Tibial nerve (tissue), 4 donors: ENCODE measurements at regions not wholly inside any gene's neighbourhood (a gene's known extent, or its start where the extent isn't known, plus 50 kb on each side); places are given as distances from the start of the nearest gene placed in this dataset.

Experiments used
- DNase-seq, 2 donors: peaks; one replicate each; pipeline ENCODE4 v3.0.0-alpha.2; 2019; ENCODE audit warnings: low spot score in 2 of 2
- H3K27ac ChIP-seq, 4 donors: fragments of 200-600 bp; sonication (generic) in 3 of 4; one replicate each; pipeline ENCODE4 v1.5.1; 2017 to 2019; ENCODE audit warnings: mild to moderate bottlenecking in 1 of 4
- H3K27me3 ChIP-seq, 2 donors: fragments of 200-600 bp; sonication (generic) in 1 of 2; one replicate each; pipeline versions ENCODE4 v1.5.1 to v1.6.0; 2017 to 2019
- H3K36me3 ChIP-seq, 3 donors: fragments of 200-600 bp; sonication (generic); one replicate each; pipeline ENCODE4 v1.5.1; 2018 to 2019
- H3K4me1 ChIP-seq, 4 donors: fragments of 200-600 bp; sonication (generic) in 3 of 4; one replicate each; pipeline ENCODE4 v1.5.1; 2017 to 2019
- H3K4me3 ChIP-seq, 4 donors: fragments of 200-600 bp; sonication (generic) in 3 of 4; one replicate each; pipeline ENCODE4 v1.5.1; 2017 to 2019; ENCODE audit warnings: mild to moderate bottlenecking in 1 of 4, moderate library complexity in 1 of 4
- H3K9me3 ChIP-seq, 4 donors: fragments of 200-600 bp; sonication (generic) in 3 of 4; one replicate each; pipeline ENCODE4 v1.5.1; 2017 to 2019
- CTCF ChIP-seq, 5 experiments: fragments of 200-600 bp in 3 of 5; fragments of 450-650 bp in 2 of 5; sonication (generic) in 3 of 5; IDR thresholded peaks; one replicate each; pipeline ENCODE4 v1.5.1; 2016 to 2019; ENCODE audit warnings: antibody characterized with exemption in 5 of 5, mild to moderate bottlenecking in 3 of 5, moderate library complexity in 2 of 5
- EP300 ChIP-seq, 2 donors: sonication (generic); formaldehyde crosslinking; IDR thresholded peaks; one replicate each; pipeline ENCODE4 v1.6.1; 2017; ENCODE audit warnings: antibody characterized with exemption in 2 of 2, mild to moderate bottlenecking in 1 of 2
- POLR2A ChIP-seq, 2 donors: fragments of 450-650 bp; IDR thresholded peaks; one replicate each; pipeline ENCODE4 v1.6.1; 2017; ENCODE audit warnings: antibody characterized with exemption in 2 of 2, mild to moderate bottlenecking in 2 of 2, moderate library complexity in 2 of 2
- WGBS, 2 donors: methylation state at CpG; one replicate each; pipeline ENCODE4 v1.1.5; 2018; 5-methylcytosine and 5-hydroxymethylcytosine counted together

GRCh38 chr4:56195025-56195424 lies 192.3 kb downstream of the AASDH start:
- Histone ChIP-seq H3K36me3 (no peaks in the 10 kb centered on the region), H3K27ac (no peak overlapping the region), H3K4me3 (no peak overlapping the region), H3K27me3 (no peaks in the 10 kb centered on the region), H3K9me3 (peaks cover 0 to 6% (median 0%) of the 10 kb centered on the region in 4 donors), H3K4me1 (no peaks in the 10 kb centered on the region)
- TF ChIP-seq EP300 (IDR thresholded peaks at IDR 0.05): no peak
- TF ChIP-seq CTCF (IDR thresholded peaks at IDR 0.05): no peak
- no peak for TF ChIP-seq POLR2A (IDR thresholded peaks at IDR 0.05)
- 37% methylated on average over 4 of the region's 4 CpGs for WGBS, 2 donors
- DNase-seq: no peak

- TF ChIP-seq CTCF (IDR thresholded peaks at IDR 0.05): no peak
- no peak for TF ChIP-seq POLR2A (IDR thresholded peaks at IDR 0.05)
- TF ChIP-seq EP300 (IDR thresholded peaks at IDR 0.05): no peak
- H3K4me1 ChIP-seq: no peaks in the 10 kb centered on the region
- no peak for DNase-seq
- peaks cover 0 to 6% (median 0%) of the 10 kb centered on the region in 4 donors for H3K9me3 ChIP-seq
- WGBS, 2 donors: 86 to 87% methylated on average over 6 of the region's 6 CpGs
- H3K27ac ChIP-seq: no peak overlapping the region
- no peaks in the 10 kb centered on the region for H3K27me3 ChIP-seq
- no peaks in the 10 kb centered on the region for H3K36me3 ChIP-seq
- no peak overlapping the region for H3K4me3 ChIP-seq
These were observed 195.8 kb downstream of the AASDH start for GRCh38 chr4:56191534-56191933.

GRCh38 chr4:56187688-56188087 lies 199.6 kb downstream of the AASDH start:
- DNase-seq: no peak
- Histone ChIP-seq H3K9me3 (peaks cover 0 to 6% (median 0%) of the 10 kb centered on the region in 4 donors), H3K27me3 (no peaks in the 10 kb centered on the region), H3K27ac (no peak overlapping the region), H3K4me3 (no peak overlapping the region), H3K36me3 (no peaks in the 10 kb centered on the region), H3K4me1 (no peaks in the 10 kb centered on the region)
- TF ChIP-seq EP300 (IDR thresholded peaks at IDR 0.05) (no peak), CTCF (IDR thresholded peaks at IDR 0.05) (no peak), POLR2A (IDR thresholded peaks at IDR 0.05) (no peak)
- 22 to 31% methylated on average over 6 of the region's 6 CpGs for WGBS, 2 donors

GRCh38 chr4:56186808-56187523 lies 200.3 kb downstream of the AASDH start:
- DNase-seq: no peak
- Histone ChIP-seq H3K36me3 (no peaks in the 10 kb centered on the region), H3K4me3 (no peak overlapping the region), H3K9me3 (peaks cover 0 to 6% (median 0%) of the 10 kb centered on the region in 4 donors), H3K4me1 (no peaks in the 10 kb centered on the region), H3K27ac (peak overlapping the region in 1 of 4 donors; percentile 35), H3K27me3 (no peaks in the 10 kb centered on the region)
- no peak for TF ChIP-seq CTCF (IDR thresholded peaks at IDR 0.05)
- no peak for TF ChIP-seq EP300 (IDR thresholded peaks at IDR 0.05)
- TF ChIP-seq POLR2A (IDR thresholded peaks at IDR 0.05): no peak
- WGBS, 2 donors: 61 to 64% methylated on average over 9 of the region's 9 CpGs

GRCh38 chr4:56185901-56186300 lies 201.4 kb downstream of the AASDH start:
- H3K27ac ChIP-seq: no peak overlapping the region
- WGBS, 2 donors: 82 to 83% methylated on average over 4 of the region's 4 CpGs
- H3K27me3 ChIP-seq: no peaks in the 10 kb centered on the region
- DNase-seq: no peak
- no peaks in the 10 kb centered on the region for H3K9me3 ChIP-seq
- no peaks in the 10 kb centered on the region for H3K4me1 ChIP-seq
- H3K4me3 ChIP-seq: no peak overlapping the region
- TF ChIP-seq CTCF (IDR thresholded peaks at IDR 0.05): no peak
- TF ChIP-seq POLR2A (IDR thresholded peaks at IDR 0.05): no peak
- no peak for TF ChIP-seq EP300 (IDR thresholded peaks at IDR 0.05)
- no peaks in the 10 kb centered on the region for H3K36me3 ChIP-seq
